K562 (cell line): ENCODE measurements at regions not wholly inside any gene's neighbourhood (a gene's known extent, or its start where the extent isn't known, plus 50 kb on each side); places are given as distances from the start of the nearest gene placed in this dataset.
A peak's percentile ranks its signal among the peaks of the same experiment; 100 is the strongest.

Experiments used
- BDP1 ChIP-seq: IDR thresholded peaks from 3 replicates; pipeline ENCODE4 v1.6.1; 2011; ENCODE audit not compliant: insufficient read length, insufficient read depth
- CBFA2T3 ChIP-seq: fragments of 450-650 bp; IDR thresholded peaks from 2 replicates; pipeline ENCODE4 v1.6.1; 2017
- EHMT2 ChIP-seq: fragments of 450-650 bp; IDR thresholded peaks from 2 replicates; pipeline ENCODE4 v1.6.1; 2018; ENCODE audit warnings: antibody characterized with exemption
- EP400 ChIP-seq: fragments of 450-650 bp; IDR thresholded peaks from 2 replicates; pipeline ENCODE4 v1.6.1; 2017; ENCODE audit warnings: antibody characterized with exemption, mild to moderate bottlenecking, moderate library complexity
- FOS ChIP-seq: IDR thresholded peaks from 3 replicates; pipeline ENCODE4 v1.6.1; 2011; ENCODE audit not compliant: insufficient read length; ENCODE audit errors: extremely low read depth
- FOXM1 ChIP-seq, 2 experiments: fragments of 450-650 bp in 1 of 2; sonication (generic) in 1 of 2; formaldehyde crosslinking in 1 of 2; IDR thresholded peaks; 2 replicates each; pipeline versions ENCODE4 v1.6.1 to v1.9.0; 2017 to 2022; ENCODE audit warnings: low read depth in 2 of 2, mild to moderate bottlenecking in 2 of 2, missing genetic modification reagents in 1 of 2, moderate library complexity in 1 of 2
- GATAD2A ChIP-seq: fragments of 450-650 bp; IDR thresholded peaks from 2 replicates; pipeline ENCODE4 v1.6.1; 2017
- HIVEP1 ChIP-seq: fragments of 250-450 bp; sonication (Bioruptor Pico); IDR thresholded peaks from 2 replicates; pipeline ENCODE4 v1.4.0; 2020; ENCODE audit warnings: mild to moderate bottlenecking
- KAT2B ChIP-seq: IDR thresholded peaks from one replicate; pipeline ENCODE4 v1.6.1; 2012; ENCODE audit warnings: low read depth, mild to moderate bottlenecking, control low read depth, inconsistent platforms, low read length, moderate library complexity
- NCOA1 ChIP-seq: fragments of 450-650 bp; IDR thresholded peaks from 2 replicates; pipeline ENCODE4 v1.6.1; 2016; ENCODE audit warnings: low read depth
- NCOA4 ChIP-seq: fragments of 450-650 bp; IDR thresholded peaks from 2 replicates; pipeline ENCODE4 v1.6.1; 2018; ENCODE audit warnings: mild to moderate bottlenecking; ENCODE audit not compliant: partially characterized antibody
- NFE2L1 ChIP-seq: fragments of 450-650 bp; IDR thresholded peaks from 2 replicates; pipeline ENCODE4 v1.6.1; 2016; ENCODE audit warnings: missing genetic modification characterization, low read depth, mild to moderate bottlenecking, missing compliant biosample characterization, moderate library complexity, borderline replicate concordance
- NFIX ChIP-seq: fragments of 250-450 bp; sonication (Bioruptor Pico); IDR thresholded peaks from 2 replicates; pipeline ENCODE4 v1.4.0; 2020; ENCODE audit warnings: low read depth, mild to moderate bottlenecking, moderate library complexity
- PCBP1 ChIP-seq: fragments of 200-400 bp; formaldehyde crosslinking; IDR thresholded peaks from 2 replicates; pipeline ENCODE4 v1.6.1; 2018; ENCODE audit warnings: mild to moderate bottlenecking, low read depth, low read length; ENCODE audit not compliant: poor library complexity, severe bottlenecking
- RBM39 ChIP-seq: fragments of 200-400 bp; formaldehyde crosslinking; optimal IDR thresholded peaks from 2 replicates; pipeline ENCODE3; 2018; ENCODE audit warnings: low read depth, low read length
- SPI1 ChIP-seq: IDR thresholded peaks from 2 replicates; pipeline ENCODE4 v1.6.1; 2011; ENCODE audit warnings: low read depth, low read length, control low read depth, borderline replicate concordance
- SRF ChIP-seq, 2 experiments: fragments of 250-450, 450-650 bp in 1 of 2; sonication (Bioruptor Pico) in 1 of 2; sonication (generic) in 1 of 2; formaldehyde crosslinking; IDR thresholded peaks; 2 replicates each; pipeline versions ENCODE4 v1.5.0 to v1.5.1; 2020 to 2022; ENCODE audit warnings: mild to moderate bottlenecking in 1 of 2, missing genetic modification reagents in 1 of 2
- STAT5B ChIP-seq: fragments of 250-450 bp; sonication (Bioruptor Pico); IDR thresholded peaks from 2 replicates; pipeline ENCODE4 v1.8.0; 2021; ENCODE audit warnings: mild to moderate bottlenecking, inconsistent platforms
- SUPT5H ChIP-seq: fragments of 450-650 bp; IDR thresholded peaks from 2 replicates; pipeline ENCODE4 v1.6.1; 2016
- TEAD4 ChIP-seq, 2 experiments: sonication (generic) in 1 of 2; formaldehyde crosslinking in 1 of 2; IDR thresholded peaks; 2 replicates each; pipeline versions ENCODE4 v1.6.1 to v1.8.0; 2012 to 2022; ENCODE audit warnings: borderline replicate concordance in 1 of 2, inconsistent platforms in 1 of 2, low read length in 1 of 2, mild to moderate bottlenecking in 1 of 2, missing genetic modification reagents in 1 of 2
- THRAP3 ChIP-seq: fragments of 450-650 bp; IDR thresholded peaks from 2 replicates; pipeline ENCODE4 v1.6.1; 2016; ENCODE audit warnings: mild to moderate bottlenecking, inconsistent platforms, borderline replicate concordance
- ZNF695 ChIP-seq: fragments of 450-650 bp; formaldehyde crosslinking; IDR thresholded peaks from 2 replicates; pipeline ENCODE4 v1.4.0; 2020; ENCODE audit warnings: mild to moderate bottlenecking, moderate library complexity
- TF ChIP-seq, protein P1 (sequence below): fragments of 250-450 bp; sonication (Bioruptor Pico); IDR thresholded peaks from 2 replicates; pipeline ENCODE4 v1.4.0; 2020; ENCODE audit warnings: borderline replicate concordance
- TF ChIP-seq, protein P2 (sequence below): fragments of 450-650 bp; IDR thresholded peaks from 2 replicates; pipeline ENCODE4 v1.6.1; 2017; ENCODE audit warnings: antibody characterized with exemption, mild to moderate bottlenecking

DNA sequence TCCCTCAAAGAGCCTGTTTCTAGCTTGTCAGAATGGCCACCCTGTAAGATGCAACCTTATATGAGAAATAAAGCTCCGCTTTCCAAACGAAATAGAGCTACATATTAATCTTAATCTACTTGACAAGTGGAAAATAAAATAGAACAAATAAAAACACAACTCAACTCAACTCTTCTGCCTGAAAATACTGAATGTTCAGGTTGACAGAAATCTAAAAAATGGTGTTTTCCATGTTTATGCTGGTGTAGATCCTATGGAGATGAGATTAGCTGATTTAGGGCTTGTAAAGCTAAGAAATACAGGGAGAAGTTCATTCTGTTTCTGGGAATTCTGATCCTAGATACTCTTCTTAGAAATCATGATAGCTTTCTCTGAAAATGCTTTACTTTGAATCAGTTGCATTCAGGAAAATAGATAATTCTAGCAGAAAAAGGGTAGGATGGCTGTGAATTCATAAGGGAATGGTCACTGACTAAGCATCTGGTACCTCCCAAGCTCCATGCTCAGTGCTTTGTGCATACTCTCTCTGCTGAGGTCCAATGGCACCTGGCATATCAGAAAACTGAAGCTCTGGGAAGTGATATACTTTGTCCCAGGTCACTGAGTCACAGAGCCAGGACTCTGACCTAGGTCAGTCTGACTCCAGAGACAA lies 89.2 kb upstream of the EXOC1L start (continued):
- TF ChIP-seq GATAD2A: no peak
- no peak for TF ChIP-seq SPI1
- TF ChIP-seq FOS: no peak
- TF ChIP-seq ZNF695: no peak
- TF ChIP-seq, protein P1, sequence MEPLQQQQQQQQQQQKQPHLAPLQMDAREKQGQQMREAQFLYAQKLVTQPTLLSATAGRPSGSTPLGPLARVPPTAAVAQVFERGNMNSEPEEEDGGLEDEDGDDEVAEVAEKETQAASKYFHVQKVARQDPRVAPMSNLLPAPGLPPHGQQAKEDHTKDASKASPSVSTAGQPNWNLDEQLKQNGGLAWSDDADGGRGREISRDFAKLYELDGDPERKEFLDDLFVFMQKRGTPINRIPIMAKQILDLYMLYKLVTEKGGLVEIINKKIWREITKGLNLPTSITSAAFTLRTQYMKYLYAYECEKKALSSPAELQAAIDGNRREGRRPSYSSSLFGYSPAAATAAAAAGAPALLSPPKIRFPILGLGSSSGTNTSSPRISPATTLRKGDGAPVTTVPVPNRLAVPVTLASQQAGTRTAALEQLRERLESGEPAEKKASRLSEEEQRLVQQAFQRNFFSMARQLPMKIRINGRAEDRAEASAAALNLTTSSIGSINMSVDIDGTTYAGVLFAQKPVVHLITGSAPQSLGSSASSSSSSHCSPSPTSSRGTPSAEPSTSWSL (CRISPR knock-in tag): no peak
- no peak for TF ChIP-seq HIVEP1 (CRISPR knock-in tag)
- no peak for TF ChIP-seq NFIX (CRISPR knock-in tag)
- 0 out of 2 replicates have a peak, but pooled peaks have one; percentile 24 for TF ChIP-seq EHMT2
- peak; percentile 33; the same call in 1 of the 2 replicates for TF ChIP-seq TEAD4 (IDR thresholded peaks at IDR 0.05; ENCODE audit: low read length)
- no peak for TF ChIP-seq TEAD4 (CRISPR knock-in tag; IDR thresholded peaks at IDR 0.05; ENCODE audit: borderline replicate concordance)
- TF ChIP-seq, protein P2, sequence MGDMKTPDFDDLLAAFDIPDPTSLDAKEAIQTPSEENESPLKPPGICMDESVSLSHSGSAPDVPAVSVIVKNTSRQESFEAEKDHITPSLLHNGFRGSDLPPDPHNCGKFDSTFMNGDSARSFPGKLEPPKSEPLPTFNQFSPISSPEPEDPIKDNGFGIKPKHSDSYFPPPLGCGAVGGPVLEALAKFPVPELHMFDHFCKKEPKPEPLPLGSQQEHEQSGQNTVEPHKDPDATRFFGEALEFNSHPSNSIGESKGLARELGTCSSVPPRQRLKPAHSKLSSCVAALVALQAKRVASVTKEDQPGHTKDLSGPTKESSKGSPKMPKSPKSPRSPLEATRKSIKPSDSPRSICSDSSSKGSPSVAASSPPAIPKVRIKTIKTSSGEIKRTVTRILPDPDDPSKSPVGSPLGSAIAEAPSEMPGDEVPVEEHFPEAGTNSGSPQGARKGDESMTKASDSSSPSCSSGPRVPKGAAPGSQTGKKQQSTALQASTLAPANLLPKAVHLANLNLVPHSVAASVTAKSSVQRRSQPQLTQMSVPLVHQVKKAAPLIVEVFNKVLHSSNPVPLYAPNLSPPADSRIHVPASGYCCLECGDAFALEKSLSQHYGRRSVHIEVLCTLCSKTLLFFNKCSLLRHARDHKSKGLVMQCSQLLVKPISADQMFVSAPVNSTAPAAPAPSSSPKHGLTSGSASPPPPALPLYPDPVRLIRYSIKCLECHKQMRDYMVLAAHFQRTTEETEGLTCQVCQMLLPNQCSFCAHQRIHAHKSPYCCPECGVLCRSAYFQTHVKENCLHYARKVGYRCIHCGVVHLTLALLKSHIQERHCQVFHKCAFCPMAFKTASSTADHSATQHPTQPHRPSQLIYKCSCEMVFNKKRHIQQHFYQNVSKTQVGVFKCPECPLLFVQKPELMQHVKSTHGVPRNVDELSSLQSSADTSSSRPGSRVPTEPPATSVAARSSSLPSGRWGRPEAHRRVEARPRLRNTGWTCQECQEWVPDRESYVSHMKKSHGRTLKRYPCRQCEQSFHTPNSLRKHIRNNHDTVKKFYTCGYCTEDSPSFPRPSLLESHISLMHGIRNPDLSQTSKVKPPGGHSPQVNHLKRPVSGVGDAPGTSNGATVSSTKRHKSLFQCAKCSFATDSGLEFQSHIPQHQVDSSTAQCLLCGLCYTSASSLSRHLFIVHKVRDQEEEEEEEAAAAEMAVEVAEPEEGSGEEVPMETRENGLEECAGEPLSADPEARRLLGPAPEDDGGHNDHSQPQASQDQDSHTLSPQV: peak; percentile 11; the same call in 1 of the 2 replicates
- TF ChIP-seq SRF (CRISPR knock-in tag; IDR thresholded peaks at IDR 0.05): 0 out of 4 replicates have a peak, but pooled peaks of 1 of the 2 experiments have one; percentile 25
- TF ChIP-seq FOXM1 (IDR thresholded peaks at IDR 0.05; ENCODE audit: low read depth): no peak
- TF ChIP-seq FOXM1 (CRISPR knock-in tag; IDR thresholded peaks at IDR 0.05; ENCODE audit: low read depth): no peak
- no peak for TF ChIP-seq THRAP3
- no peak for TF ChIP-seq BDP1
- TF ChIP-seq NFE2L1 (tag): no peak
- no peak for TF ChIP-seq RBM39
- TF ChIP-seq EP400: peak; percentile 55; the same call in 1 of the 2 replicates
- peak; percentile 38; the same call in 1 of the 2 replicates for TF ChIP-seq NCOA1
- TF ChIP-seq KAT2B: no peak
- TF ChIP-seq NCOA4: no peak
- no peak for TF ChIP-seq SUPT5H
- TF ChIP-seq CBFA2T3: no peak
- TF ChIP-seq STAT5B (CRISPR knock-in tag): no peak
- TF ChIP-seq PCBP1: no peak
